ENCODE measurements at regions not wholly inside any gene's neighbourhood (a gene's known extent, or its start where the extent isn't known, plus 50 kb on each side); places are given as distances from the start of the nearest gene placed in this dataset.

DNA sequence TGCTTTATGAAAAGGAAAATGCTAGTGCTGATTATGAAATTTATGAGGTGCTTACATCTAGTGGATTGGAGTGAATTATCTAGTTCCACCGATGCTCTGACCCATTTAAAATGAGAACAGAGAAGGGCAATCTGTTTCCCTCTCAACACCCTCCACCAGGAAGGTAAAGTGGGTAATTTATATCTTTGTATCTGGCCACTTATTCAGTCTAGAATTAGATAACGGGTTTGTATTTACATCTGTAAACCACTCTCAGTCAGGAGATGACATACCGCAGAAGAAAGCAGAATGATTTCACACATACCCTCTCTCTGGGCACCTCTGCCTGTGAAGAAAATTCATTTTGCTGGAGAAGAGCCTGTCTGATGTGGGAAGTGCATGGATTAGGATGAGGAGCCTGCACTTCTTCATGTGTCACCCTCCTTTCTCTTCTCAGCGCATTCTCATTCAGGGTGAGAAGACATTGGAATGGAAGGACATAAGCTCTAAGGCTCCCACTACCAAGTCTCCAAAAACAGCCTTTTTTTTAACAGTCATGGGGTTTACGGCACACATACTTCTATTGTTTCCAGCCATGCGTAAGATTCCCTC, 646.7 kb upstream of the SALL1 start:
- TF ChIP-seq EZH2 (IDR thresholded peaks at IDR 0.05; ENCODE audit: borderline replicate concordance) (no peak), EZH2phosphoT487 (IDR thresholded peaks at IDR 0.05; ENCODE audit: low read depth, severe bottlenecking, unreplicated experiment) (no peak)
- TF ChIP-seq, protein P1, sequence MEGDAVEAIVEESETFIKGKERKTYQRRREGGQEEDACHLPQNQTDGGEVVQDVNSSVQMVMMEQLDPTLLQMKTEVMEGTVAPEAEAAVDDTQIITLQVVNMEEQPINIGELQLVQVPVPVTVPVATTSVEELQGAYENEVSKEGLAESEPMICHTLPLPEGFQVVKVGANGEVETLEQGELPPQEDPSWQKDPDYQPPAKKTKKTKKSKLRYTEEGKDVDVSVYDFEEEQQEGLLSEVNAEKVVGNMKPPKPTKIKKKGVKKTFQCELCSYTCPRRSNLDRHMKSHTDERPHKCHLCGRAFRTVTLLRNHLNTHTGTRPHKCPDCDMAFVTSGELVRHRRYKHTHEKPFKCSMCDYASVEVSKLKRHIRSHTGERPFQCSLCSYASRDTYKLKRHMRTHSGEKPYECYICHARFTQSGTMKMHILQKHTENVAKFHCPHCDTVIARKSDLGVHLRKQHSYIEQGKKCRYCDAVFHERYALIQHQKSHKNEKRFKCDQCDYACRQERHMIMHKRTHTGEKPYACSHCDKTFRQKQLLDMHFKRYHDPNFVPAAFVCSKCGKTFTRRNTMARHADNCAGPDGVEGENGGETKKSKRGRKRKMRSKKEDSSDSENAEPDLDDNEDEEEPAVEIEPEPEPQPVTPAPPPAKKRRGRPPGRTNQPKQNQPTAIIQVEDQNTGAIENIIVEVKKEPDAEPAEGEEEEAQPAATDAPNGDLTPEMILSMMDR (IDR thresholded peaks at IDR 0.05; ENCODE audit: poor library complexity), result no peak
